ENCODE measurements at regions not wholly inside any gene's neighbourhood (a gene's known extent, or its start where the extent isn't known, plus 50 kb on each side); places are given as distances from the start of the nearest gene placed in this dataset.

DNA sequence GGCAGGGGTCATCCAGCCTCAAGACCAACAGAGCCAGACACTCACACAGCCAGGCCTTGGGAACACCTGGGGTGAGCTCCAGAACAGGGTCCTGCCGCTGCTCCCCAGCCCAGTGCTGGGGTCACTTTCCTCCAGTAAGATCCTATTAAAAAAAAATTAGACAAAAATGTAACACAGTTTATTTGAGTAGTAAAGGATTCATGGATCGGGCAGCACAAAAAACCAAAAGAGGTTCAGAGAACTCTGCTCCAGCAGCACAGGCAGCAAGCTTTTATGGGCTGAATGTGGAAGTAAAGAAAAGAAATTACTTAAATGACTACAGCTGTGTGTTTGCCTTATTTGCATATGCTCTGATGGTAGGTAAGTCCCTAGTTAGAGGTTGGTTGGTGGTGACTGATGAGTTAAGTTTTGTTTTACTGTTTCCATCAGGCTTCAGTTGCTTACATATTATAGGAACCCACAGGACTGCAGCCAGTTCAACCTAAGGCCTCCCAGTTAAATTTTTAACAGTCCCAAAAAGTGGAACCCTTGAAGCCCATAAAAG lies 80.5 kb upstream of the FGFR2 start:
- 83% methylated on average over 2 of the region's 2 CpGs for WGBS
- no peak for TF ChIP-seq CTCF (IDR thresholded peaks at IDR 0.05)
- no peak for TF ChIP-seq POLR2AphosphoS5 (IDR thresholded peaks at IDR 0.05)
- no peak for TF ChIP-seq EP300 (IDR thresholded peaks at IDR 0.05)
- no peak for TF ChIP-seq POLR2A (IDR thresholded peaks at IDR 0.05; ENCODE audit: low read depth)
- DNase-seq (ENCODE audit: extremely low spot score): no peak
- H3K36me3 ChIP-seq: no peaks in the 10 kb centered on the region
- H3K4me1 ChIP-seq: peaks cover 0 to 25% (median 22%) of the 10 kb centered on the region in 4 donors
- no peak overlapping the region for H3K4me3 ChIP-seq
- no peak overlapping the region for H3K27ac ChIP-seq (replicated peaks in 1 of 4)
- H3K27me3 ChIP-seq: no peaks in the 10 kb centered on the region
- intact Hi-C loops (cut with DNase I): no loop called here
- peaks cover 0 to 8% (median 3%) of the 10 kb centered on the region in 4 donors for H3K9me3 ChIP-seq

- intact Hi-C loops (cut with DNase I): no loop called here
- no peak overlapping the region for H3K27ac ChIP-seq (replicated peaks in 1 of 4)
- DNase-seq (ENCODE audit: extremely low spot score): no peak
- peaks cover 0 to 8% (median 3%) of the 10 kb centered on the region in 4 donors for H3K9me3 ChIP-seq
- peaks cover 0 to 25% (median 22%) of the 10 kb centered on the region in 4 donors for H3K4me1 ChIP-seq
- H3K36me3 ChIP-seq: no peaks in the 10 kb centered on the region
- no peak overlapping the region for H3K4me3 ChIP-seq
- TF ChIP-seq EP300 (IDR thresholded peaks at IDR 0.05): no peak
- no peak for TF ChIP-seq POLR2AphosphoS5 (IDR thresholded peaks at IDR 0.05)
- no peak for TF ChIP-seq POLR2A (IDR thresholded peaks at IDR 0.05; ENCODE audit: low read depth)
- no peak for TF ChIP-seq CTCF (IDR thresholded peaks at IDR 0.05)
- no peaks in the 10 kb centered on the region for H3K27me3 ChIP-seq
Measured at GRCh38 chr10:121677880-121678279, 79.6 kb upstream of the FGFR2 start.

DNA sequence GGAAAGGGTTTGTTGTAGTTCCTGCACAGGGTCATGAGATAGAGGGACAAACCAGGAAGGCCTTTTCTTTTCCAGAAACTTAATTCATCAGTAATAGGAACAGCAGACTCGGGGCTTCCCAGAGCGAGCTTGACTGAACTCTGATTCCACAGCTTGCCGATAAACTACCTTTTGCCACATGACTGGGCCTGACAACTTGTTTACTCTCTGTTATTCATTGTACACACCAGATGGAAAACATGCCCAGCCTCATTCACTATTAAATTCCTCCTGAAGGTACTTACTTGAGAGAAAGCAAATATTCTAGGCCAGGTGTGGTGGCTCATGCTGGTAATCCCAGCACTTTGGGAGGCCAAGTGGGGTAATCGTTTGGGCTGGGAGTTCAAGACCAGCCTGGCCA lies 77.1 kb upstream of the FGFR2 start:
- Histone ChIP-seq H3K9me3 (peaks cover 0 to 8% (median 3%) of the 10 kb centered on the region in 4 donors), H3K27me3 (no peaks in the 10 kb centered on the region), H3K4me1 (peaks cover 0 to 17% (median 11%) of the 10 kb centered on the region in 4 donors), H3K4me3 (no peak overlapping the region), H3K36me3 (no peaks in the 10 kb centered on the region), H3K27ac (replicated peaks in 1 of 4) (no peak overlapping the region)
- intact Hi-C loops (cut with DNase I): no loop called here
- TF ChIP-seq EP300 (IDR thresholded peaks at IDR 0.05) (no peak), POLR2A (IDR thresholded peaks at IDR 0.05; ENCODE audit: low read depth) (no peak), POLR2AphosphoS5 (IDR thresholded peaks at IDR 0.05) (no peak), CTCF (IDR thresholded peaks at IDR 0.05) (no peak)
- no peak for DNase-seq (ENCODE audit: extremely low spot score)
- WGBS: 87% methylated on average over 4 of the region's 4 CpGs

DNA sequence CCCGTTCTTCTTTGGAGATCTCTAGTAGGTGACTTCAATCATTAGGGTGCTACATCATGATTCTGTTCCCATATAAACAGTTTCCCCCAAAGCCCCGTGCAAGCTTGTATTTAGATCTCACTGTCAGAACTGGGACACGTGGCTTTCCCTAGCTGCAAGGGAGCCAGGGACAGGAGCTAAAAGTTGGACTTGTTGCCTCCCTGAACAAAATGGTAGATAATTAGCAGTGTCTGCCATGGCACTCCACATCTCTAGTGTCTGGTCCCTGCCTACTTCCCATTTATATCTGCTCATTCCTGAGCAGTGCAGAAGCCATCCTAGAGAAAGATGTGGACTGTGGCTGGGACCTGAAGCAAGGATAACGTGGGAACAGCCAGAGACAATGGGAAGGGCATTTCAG lies 76.6 kb upstream of the FGFR2 start:
- 87% methylated on average over 4 of the region's 4 CpGs for WGBS
- H3K36me3 ChIP-seq: no peaks in the 10 kb centered on the region
- intact Hi-C loops (cut with DNase I): loop anchor here (5.0 kb wide), 1 partner anchor 68 kb away; no protein-coding TSS in a partner anchor

More for the DNA sequence above, 76.6 kb upstream of the FGFR2 start:
- Histone ChIP-seq H3K27me3 (no peaks in the 10 kb centered on the region), H3K9me3 (peaks cover 0 to 8% (median 3%) of the 10 kb centered on the region in 4 donors), H3K4me3 (no peak overlapping the region), H3K4me1 (peaks cover 0 to 14% (median 9%) of the 10 kb centered on the region in 4 donors), H3K27ac (replicated peaks in 1 of 4) (no peak overlapping the region)
- no peak for DNase-seq (ENCODE audit: extremely low spot score)
- TF ChIP-seq CTCF (IDR thresholded peaks at IDR 0.05) (no peak), EP300 (IDR thresholded peaks at IDR 0.05) (no peak), POLR2AphosphoS5 (IDR thresholded peaks at IDR 0.05) (no peak), POLR2A (IDR thresholded peaks at IDR 0.05; ENCODE audit: low read depth) (no peak)

Data from esophagus muscularis mucosa (tissue), 4 donors.